Nephron (organoid): ENCODE measurements at regions not wholly inside any gene's neighbourhood (a gene's known extent, or its start where the extent isn't known, plus 50 kb on each side); places are given as distances from the start of the nearest gene placed in this dataset.

Experiments
- H3K27ac Mint-ChIP-seq, 3 experiments: 2 replicates each; pipeline ENCODE4 v1.8.0; 2020; ENCODE audit warnings: mixed read lengths in 3 of 3, mild to moderate bottlenecking in 2 of 3, moderate library complexity in 1 of 3
- H3K27me3 Mint-ChIP-seq: 2 replicates; pipeline ENCODE4 v1.8.0; 2021; ENCODE audit warnings: low read depth, mild to moderate bottlenecking, moderate library complexity, mixed read lengths
- H3K36me3 Mint-ChIP-seq: 2 replicates; pipeline ENCODE4 v1.8.0; 2020; ENCODE audit warnings: low read depth, mixed read lengths
- H3K4me1 Mint-ChIP-seq: 2 replicates; pipeline ENCODE4 v1.8.0; 2020; ENCODE audit warnings: mixed read lengths
- H3K4me3 Mint-ChIP-seq, 3 experiments: 2 replicates each; pipeline ENCODE4 v1.8.0; 2020; ENCODE audit warnings: mild to moderate bottlenecking in 3 of 3, mixed read lengths in 3 of 3, moderate library complexity in 2 of 3
- H3K9me3 Mint-ChIP-seq: 2 replicates; pipeline ENCODE4 v1.8.0; 2020; ENCODE audit warnings: mixed read lengths
- CTCF ChIP-seq, 3 experiments: fragments of 200-600 bp; sonication (generic); IDR thresholded peaks; one replicate each; pipeline ENCODE4 v1.5.0; 2021; ENCODE audit warnings: antibody characterized with exemption in 3 of 3; ENCODE audit not compliant: unreplicated experiment in 3 of 3

- Mint-ChIP-seq H3K4me1 (no peaks in the 10 kb centered on the region), H3K9me3 (no peaks in the 10 kb centered on the region), H3K27me3 (peaks cover 3% of the 10 kb centered on the region), H3K27ac (no peak overlapping the region), H3K36me3 (no peaks in the 10 kb centered on the region), H3K4me3 (no peak overlapping the region)
- no peak for TF ChIP-seq CTCF (IDR thresholded peaks at IDR 0.05; ENCODE audit: unreplicated experiment in 3 of 3)
These were observed 214.2 kb downstream of the SH2D4B start for GRCh38 chr10:80751940-80752339.

GRCh38 chr10:80753612-80754011 lies 215.9 kb downstream of the SH2D4B start:
- Mint-ChIP-seq H3K27me3 (no peaks in the 10 kb centered on the region), H3K4me3 (no peak overlapping the region), H3K4me1 (no peaks in the 10 kb centered on the region), H3K27ac (no peak overlapping the region), H3K9me3 (no peaks in the 10 kb centered on the region), H3K36me3 (no peaks in the 10 kb centered on the region)
- TF ChIP-seq CTCF (IDR thresholded peaks at IDR 0.05; ENCODE audit: unreplicated experiment in 3 of 3) = no peak

GRCh38 chr10:80755893-80756292 lies 218.2 kb downstream of the SH2D4B start:
- TF ChIP-seq CTCF (IDR thresholded peaks at IDR 0.05; ENCODE audit: unreplicated experiment in 3 of 3) = no peak
- H3K27me3 Mint-ChIP-seq = no peaks in the 10 kb centered on the region
- H3K27ac Mint-ChIP-seq = no peak overlapping the region
- H3K9me3 Mint-ChIP-seq = no peaks in the 10 kb centered on the region
- H3K4me3 Mint-ChIP-seq = no peak overlapping the region
- H3K4me1 Mint-ChIP-seq = no peaks in the 10 kb centered on the region
- H3K36me3 Mint-ChIP-seq = no peaks in the 10 kb centered on the region

- peaks cover 4% of the 10 kb centered on the region for H3K27me3 Mint-ChIP-seq
- no peaks in the 10 kb centered on the region for H3K4me1 Mint-ChIP-seq
- no peak for TF ChIP-seq CTCF (IDR thresholded peaks at IDR 0.05; ENCODE audit: unreplicated experiment in 3 of 3)
- H3K9me3 Mint-ChIP-seq = no peaks in the 10 kb centered on the region
- no peak overlapping the region for H3K27ac Mint-ChIP-seq
- no peaks in the 10 kb centered on the region for H3K36me3 Mint-ChIP-seq
- no peak overlapping the region for H3K4me3 Mint-ChIP-seq
These were observed 222.0 kb downstream of the SH2D4B start for GRCh38 chr10:80759693-80760092.

- H3K4me3 Mint-ChIP-seq = no peak overlapping the region
- no peaks in the 10 kb centered on the region for H3K9me3 Mint-ChIP-seq
- no peak overlapping the region for H3K27ac Mint-ChIP-seq
- peaks cover 4% of the 10 kb centered on the region for H3K27me3 Mint-ChIP-seq
- H3K36me3 Mint-ChIP-seq = no peaks in the 10 kb centered on the region
- no peaks in the 10 kb centered on the region for H3K4me1 Mint-ChIP-seq
- no peak for TF ChIP-seq CTCF (IDR thresholded peaks at IDR 0.05; ENCODE audit: unreplicated experiment in 3 of 3)
These were observed 223.2 kb downstream of the SH2D4B start for GRCh38 chr10:80760914-80761371.

GRCh38 chr10:80767963-80768362 lies 230.3 kb downstream of the SH2D4B start:
- no peak overlapping the region for H3K4me3 Mint-ChIP-seq
- no peaks in the 10 kb centered on the region for H3K9me3 Mint-ChIP-seq
- TF ChIP-seq CTCF (IDR thresholded peaks at IDR 0.05; ENCODE audit: unreplicated experiment in 3 of 3) = no peak
- peaks cover 32% of the 10 kb centered on the region for H3K4me1 Mint-ChIP-seq
- no peak overlapping the region for H3K27ac Mint-ChIP-seq
- H3K36me3 Mint-ChIP-seq = no peaks in the 10 kb centered on the region
- H3K27me3 Mint-ChIP-seq = peaks cover 4% of the 10 kb centered on the region
